HG03354 (cell line): ENCODE measurements at regions not wholly inside any gene's neighbourhood (a gene's known extent, or its start where the extent isn't known, plus 50 kb on each side); places are given as distances from the start of the nearest gene placed in this dataset.

Source experiments
- ATAC-seq: cut with Tn5 transposase; IDR thresholded peaks from one replicate; pipeline ENCODE4 v1.9.1; 2021; ENCODE audit warnings: mild to moderate bottlenecking; ENCODE audit not compliant: unreplicated experiment, poor library complexity, severe bottlenecking

DNA sequence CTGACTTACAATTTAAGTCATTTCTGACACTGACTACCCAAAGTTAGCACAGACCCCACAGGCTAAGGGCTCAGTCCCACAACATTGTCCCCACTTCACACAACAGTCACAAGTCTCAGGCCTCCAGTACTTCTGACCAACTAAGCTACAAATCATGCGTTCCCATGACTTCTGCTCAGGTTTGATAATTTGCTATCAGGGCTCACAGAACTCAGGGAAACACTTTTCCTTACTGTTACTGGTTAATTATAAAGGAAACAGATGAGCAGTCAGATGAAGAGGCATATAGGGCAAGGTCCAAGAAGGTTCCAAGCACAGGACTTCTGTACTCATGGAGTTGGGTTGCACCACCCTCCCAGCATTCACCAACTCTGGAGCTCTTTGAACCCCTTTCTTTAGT is 151.2 kb upstream of the TNR start:
- ATAC-seq: no peak

DNA sequence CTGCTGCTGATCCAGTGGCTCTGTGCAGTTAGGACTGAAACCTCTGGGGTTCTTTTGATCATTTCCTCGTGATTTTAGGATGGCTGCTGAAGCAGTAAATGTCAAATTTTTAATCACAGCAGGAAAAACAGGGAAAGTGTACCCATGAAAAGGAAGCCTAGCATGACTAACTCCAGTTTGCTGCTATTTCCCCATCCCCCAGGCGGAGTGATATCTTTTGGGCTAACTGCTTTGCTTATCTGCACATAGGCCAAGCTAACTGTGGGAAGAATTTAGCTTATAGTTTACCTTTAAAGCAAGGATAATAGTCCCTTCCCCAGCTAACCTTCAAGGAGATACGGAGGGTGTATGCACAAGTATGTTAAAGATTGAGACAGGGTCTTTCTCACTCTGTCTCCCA is 149.8 kb upstream of the TNR start:
- ATAC-seq: no peak

DNA sequence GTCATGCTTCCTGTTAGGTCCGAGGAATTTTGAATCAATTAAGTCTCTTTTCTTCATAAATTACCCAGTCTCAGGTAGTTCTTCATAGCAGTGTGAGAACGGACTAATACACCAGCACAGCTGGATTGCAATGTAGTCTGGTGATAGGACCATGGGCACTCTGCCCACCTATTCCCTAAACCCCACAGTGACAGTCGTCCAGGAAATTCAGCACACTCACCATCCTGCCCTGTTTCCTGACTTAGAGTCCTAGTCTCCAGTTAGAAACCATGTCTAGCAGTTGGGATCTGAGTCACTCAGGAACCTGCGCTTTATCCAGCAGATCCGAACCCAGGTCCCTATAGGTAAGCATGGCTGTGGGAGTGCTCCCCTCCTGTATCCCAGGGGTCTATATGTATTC is 149.3 kb upstream of the TNR start:
- ATAC-seq: no peak

DNA sequence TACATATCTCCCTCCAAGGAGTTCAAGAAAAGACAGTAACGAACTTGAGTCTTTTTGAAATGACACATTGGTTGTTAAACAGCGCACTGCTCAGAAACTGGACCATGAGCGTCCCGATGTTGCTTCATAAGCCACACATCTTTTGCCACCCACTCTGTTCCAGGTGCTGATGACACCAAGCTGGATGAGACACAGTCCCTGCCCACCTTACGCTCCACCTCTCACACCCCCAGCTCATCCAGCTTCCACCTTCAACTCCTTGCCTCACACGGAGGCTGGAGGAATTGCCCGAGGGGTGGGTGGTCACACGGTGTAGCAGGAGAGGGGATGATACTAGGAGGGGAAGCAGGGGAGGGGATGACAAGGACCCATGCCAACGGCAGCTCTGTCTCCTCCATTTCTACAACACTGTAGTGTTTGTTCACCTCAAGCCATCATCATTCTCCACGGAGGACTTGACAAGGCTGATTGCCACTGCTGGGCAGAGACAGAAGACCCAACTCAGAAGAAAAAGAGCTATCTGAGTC is 148.5 kb upstream of the TNR start:
- no peak for ATAC-seq

DNA sequence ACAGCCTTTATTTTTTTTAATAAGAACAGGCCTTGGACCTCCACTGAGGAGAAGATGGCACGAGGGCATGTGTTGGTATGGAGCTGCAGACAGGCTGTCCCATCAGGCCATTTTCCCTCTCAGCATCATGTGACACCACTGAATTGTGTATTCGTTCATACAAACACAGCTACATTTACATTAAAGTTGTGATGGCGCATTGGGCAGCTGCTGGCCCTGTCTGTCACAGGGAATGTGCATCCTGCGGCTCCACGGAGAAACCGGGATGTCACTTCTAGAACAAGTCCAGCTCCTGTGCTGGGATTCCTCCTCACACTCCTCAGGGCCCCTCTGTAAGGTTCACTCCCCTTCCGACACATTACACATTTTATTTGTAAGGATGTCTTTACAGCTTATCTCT is 147.6 kb upstream of the TNR start:
- no peak for ATAC-seq

DNA sequence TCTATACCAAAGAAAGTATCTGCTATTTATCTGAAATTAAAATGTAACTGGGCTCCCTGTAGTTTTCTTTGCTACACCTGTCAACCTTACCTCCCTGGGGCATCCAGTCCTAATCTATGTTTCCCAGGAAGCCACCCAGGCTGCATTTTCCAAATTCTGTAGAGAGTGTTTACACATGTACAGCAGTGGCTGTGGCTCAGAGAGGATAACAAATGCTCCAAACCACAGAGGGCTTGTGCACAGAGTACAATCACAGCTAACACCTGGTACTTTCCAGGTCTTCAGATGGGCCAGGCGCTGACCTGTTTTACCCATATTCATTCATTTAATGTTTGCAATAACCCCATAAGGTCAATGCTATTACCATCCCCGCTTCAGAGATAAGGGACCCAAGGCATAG is 146.5 kb upstream of the TNR start:
- no peak for ATAC-seq

DNA sequence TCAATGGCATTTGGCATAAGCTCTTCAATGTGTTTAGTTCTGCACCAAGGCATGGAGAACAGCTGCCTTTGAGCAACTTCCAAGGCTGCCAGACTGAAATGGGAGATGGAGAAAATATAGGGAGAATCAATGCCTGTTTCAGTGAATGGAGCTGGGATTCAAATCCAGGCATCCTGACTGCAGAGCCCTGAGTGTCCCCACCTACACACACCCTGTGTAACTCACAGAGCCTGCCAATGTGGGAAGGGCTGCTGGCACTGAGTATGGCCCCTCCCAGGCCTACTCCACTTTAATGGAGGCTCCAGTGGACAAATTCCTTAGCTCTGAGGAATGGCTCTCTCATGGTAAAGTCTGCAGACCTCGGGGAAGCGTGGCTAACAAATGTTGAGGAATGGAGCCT is 145.6 kb upstream of the TNR start:
- ATAC-seq: no peak

DNA sequence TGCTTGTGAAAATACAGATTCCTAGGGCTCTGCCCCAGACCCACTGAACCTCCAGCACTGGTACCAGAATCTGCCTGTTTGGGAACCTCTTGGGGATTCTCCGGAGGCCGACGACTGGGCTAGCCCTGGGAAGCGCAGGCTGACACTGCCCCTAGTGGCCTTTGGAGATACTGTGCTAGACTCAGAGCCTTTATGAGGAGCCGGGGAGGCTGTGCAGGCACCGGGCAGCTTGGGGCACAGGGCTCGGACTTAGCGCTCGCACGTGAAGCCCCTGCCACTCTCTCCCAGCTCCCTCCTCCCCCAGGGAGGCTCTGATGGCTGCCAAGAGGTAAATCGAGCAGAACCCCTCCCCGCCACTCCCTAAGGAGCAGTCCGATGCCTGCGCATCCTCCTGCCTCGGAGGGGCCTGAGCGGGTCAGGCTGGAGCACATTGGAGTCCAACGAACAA is 144.6 kb upstream of the TNR start:
- peak; percentile 88 for ATAC-seq

DNA sequence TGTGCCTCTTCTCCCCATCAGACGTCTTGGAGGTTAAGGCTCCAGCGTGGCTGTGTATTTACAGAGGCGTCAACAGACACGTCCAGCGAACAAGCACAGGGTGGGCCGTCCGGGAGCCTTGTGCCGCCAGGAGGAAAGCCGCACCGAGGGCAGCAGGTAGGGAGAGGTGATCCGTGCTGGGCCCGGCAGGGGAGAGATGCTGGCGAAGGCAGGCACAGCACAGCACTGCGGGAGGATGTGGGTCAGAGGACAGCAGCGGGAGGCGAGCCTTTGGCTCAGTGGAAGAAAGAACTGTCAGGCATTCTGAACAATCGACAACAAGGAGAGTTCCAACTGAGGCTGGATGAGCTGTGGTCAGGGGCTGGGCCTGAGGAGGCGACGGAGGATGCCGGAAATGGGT is 144.1 kb upstream of the TNR start:
- ATAC-seq: no peak

DNA sequence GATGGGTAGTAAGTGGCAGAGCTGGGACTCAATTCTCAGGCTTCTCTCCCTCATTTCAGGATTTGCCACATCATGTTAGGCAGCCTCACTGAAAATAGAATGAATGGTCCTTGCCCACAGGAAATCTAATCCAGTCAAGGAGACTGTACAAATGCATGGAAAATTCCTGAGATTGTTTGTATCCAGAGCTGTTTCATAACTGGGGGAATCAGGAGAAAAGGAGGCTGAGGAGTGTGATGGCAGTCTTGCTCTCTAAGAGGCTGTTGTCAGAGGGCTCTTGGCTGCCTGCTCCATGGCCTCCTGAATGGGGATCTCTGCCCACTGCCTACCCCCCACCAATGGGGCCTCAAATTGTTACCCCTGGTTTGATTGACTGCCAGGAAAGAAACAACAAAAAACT is 141.9 kb upstream of the TNR start:
- ATAC-seq: no peak

DNA sequence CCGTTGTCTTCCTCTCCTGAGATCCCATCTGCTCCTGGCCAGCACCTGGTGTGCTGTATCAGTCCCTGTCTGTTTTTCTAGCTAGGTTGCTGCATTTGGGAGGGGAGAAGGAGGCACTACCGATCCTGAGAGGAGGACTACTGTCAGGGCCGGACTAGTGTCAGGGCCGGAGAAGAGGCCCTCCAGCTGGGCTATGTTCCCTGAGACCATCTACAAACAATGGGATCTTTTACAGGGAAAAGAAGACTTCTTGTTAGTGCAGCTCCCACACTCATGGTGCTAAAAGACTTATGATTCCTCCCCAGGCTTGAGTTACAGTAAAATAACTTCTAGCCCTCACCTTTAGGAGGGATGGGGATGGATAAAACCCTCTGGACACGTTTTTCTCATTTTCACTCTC is 141.0 kb upstream of the TNR start:
- no peak for ATAC-seq

DNA sequence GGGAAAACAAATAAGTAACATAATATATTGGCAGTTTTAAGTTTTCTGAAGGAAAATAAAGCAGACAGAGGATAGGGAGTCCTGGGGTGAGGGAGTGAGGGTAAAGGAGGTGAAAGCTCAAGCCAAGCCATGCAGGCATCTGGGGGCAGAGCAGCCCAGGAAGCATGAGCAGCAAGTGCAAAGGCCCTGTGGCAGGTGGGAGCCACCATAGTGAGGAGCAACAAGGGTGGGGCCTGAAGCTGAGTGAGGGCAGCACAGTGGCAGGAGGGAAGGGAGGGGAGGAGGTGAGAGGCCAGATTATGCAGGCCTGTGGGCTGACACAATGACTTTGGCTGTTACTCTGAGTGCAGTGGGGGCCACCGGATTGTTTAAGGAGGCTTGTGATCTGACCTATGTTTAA is 138.8 kb upstream of the TNR start:
- no peak for ATAC-seq

DNA sequence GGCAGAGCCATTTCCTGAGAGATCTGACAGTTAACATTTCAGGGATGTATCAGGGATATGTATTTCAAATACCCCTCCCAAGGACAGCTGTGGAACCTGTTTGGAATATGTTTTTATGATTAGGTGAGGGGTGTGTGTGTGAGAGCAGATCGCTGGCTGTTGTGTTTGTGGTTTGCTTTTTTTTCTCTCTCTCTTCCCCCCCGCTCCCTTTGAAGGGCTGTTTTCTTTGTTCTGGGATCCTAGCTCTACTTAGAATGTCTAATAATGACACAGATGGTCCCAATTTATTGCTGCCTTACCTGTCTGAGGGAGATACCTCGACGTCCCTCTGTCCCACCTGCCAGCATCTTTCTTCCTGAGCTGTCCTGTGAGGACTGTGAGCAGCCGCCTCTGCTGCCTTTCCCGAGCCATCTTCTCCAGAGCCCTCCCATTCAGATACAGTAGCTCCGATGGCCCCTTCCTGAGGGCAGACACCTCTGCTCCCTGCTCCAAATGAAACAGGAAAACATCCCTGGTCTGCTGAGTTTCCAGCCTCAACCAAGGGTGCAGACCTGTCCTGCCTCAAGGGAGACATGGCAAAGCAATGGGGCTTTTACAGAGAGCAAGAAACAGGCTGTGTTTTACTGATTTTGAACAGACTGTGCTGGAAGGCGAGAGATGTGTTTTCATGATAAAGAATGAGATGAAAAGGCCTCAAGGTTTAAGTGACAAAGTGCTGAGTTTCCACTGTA is 138.0 kb upstream of the TNR start:
- no peak for ATAC-seq

DNA sequence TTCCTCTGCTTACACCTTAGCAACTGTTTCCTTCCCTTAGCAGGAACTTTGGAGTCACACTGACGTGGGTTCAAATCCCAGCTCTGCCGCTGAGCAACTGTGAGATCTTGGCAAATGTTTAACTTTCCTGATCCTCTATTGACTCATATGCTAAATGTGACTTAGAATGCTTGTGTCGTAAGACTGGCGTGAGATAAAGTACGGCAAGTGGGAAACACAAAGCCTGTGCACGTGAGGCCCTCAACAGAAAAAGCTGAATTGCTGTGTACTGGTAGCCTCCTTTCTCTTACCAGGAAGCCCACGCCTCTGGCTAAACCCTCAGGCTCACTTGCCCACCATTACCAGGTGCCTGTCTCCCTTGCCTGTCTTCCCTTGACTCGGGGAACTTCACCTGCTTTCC is 135.4 kb upstream of the TNR start:
- no peak for ATAC-seq

DNA sequence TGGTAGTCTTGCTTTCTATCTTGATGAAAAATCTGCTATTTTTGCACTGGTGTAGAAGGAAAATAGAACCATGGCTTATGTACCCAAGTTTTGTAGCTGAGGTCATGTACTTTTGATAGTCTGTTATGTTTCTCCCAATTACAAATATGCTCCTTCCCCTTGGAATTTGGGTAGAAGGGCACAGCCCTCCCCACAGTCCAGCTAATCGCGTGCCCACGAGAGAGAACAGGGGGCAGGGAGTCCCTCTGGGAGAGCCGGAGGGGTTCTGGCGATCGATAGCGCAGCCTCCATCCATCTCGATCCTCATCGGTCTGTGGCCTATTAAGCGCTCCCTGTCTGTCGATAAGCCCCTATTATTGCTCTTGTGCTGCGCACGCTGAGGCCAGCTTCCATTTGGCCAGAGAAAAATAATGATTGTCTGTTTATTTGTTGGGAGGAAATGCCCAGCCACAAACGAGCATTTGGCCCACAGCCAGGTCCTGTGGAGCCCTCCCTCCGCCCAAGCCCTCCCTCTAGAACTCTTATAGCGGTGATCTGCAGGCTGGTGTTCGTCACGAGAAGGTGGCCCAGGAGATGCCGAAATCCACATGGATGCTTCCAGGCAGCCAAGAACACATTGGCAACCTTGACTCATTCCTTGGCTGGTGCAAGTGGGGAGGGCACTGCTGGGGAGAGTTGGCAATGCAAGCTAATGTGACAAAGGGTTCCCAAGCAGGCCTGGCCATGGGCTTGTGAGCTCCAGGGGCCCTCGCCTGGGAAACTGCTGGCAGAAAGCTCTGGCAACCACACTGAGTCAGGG is 134.7 kb upstream of the TNR start:
- ATAC-seq: no peak

DNA sequence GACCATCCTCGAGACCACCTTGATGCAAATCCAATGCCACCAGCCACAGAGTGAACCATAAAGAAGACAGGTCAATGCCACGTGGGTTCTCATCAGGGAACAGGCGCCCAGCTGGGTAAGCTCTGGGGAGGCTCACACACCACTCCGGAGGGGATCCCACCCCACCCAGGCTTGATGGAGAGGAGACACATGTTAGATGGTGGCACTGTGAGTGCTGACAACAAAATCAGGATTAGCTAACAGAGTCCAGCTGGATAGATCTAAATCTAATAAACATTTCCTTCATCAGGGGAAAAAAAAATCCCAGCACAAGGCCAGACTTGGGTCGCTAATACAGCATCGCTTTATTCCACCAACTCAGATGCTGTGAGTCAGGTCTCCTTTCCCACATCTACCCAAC is 132.2 kb upstream of the TNR start:
- ATAC-seq: no peak

DNA sequence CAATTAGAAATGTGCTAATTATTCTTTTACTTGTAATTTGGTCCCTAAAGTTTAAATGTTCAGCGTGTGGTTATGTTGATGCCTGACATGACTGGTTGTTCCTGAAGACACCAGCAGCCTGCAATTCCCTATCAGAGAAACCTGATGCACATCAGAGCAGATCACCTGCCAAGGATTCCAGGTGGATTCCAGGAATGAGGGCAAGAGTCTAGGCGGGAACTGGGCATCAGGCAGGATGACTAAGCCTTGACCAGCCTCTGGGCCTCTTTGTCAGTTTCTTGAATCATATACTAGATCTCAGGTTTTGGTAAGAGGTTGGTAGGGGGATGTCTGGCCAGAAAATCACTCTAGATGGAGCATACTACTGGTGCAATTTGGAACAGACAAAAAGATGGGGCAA is 130.7 kb upstream of the TNR start:
- ATAC-seq: no peak

DNA sequence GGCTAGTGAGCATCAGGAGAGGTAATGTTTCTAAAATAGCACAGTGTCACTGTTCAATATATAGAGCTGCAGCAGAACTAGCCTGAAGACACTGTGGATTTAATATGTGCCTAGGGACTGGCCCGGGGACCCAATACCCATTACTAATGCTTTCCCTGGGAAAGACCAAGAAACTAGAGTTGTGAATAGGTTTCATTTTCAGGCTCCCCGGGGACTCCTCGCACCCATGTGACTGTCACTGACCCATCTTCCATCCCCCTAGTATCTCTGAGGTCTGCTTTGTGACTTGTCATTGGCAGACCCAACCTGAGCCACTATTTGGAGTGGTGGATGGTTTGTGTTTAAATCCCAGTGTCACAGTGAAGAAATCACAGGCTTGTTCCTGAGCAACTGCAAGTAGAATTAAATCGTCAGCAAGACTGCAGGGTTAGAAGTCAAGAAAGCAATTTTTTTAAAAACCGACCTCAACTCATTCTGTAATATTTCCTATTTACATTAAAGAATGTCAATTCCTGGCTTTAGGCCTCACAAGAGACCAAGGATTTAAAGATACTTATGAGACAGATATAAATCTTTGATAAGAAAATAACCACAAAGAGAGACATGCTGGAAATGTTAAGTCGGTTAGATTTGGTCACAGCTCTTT is 130.0 kb upstream of the TNR start:
- peak; percentile 89 for ATAC-seq

DNA sequence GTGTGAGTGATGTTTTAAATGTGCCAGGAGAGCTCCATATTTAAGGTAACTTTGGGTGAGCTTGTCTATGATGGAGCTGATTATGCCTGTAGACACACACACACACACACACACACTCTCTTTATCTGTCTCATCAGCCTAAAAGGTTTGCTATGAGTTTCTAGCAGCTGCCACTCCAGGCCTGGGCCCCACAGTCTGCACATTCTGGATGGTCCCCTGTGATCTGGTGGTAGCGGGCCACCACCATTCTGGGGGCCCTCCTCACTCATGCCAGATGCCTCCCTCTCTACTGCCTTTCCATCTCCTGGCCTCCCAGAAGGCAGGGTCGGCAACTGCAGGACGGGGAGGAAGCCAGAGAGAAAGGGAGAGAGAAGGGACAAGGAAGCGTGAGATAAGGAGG is 129.2 kb upstream of the TNR start:
- no peak for ATAC-seq

DNA sequence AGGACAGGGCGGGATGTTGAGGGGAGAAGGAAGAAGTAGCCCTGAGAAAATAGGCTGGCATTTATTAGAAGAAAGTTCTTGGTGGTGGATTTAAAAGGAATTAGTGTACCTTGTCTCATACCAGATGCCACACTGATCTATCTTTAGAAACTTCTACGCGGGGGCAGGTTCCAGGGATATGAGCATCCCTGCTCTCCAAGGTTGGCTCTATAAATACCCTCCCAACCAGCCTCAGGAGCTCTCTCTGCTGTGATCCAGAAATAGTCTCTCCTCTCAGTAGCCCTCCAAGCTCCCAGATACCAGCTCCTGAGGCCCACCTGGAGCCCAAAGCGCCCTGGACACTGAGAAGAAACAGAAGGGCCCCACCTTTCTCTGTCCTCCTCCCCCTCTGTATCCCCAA is 128.3 kb upstream of the TNR start:
- no peak for ATAC-seq

DNA sequence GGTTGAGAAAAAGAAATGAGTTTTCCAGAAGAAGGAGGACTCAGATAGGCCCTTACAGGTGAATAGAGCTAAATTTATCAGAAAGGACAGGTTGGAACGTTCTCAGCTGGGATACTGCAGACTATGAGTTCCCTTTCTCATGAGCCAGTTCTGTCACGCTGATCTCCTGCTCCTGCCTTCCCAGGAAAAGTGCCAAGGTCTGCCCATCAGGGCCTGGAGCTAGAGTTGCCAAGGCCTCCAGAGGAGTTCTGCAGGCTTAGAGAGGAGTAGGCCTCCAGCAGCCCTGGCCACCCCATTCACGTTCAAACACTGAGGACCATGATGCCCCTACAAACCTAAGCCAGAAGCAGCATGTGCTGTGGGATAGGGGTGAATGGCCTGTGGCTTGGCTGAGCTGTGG is 126.8 kb upstream of the TNR start:
- ATAC-seq: no peak
